Pons (tissue), 1 donor: ENCODE measurements at regions not wholly inside any gene's neighbourhood (a gene's known extent, or its start where the extent isn't known, plus 50 kb on each side); places are given as distances from the start of the nearest gene placed in this dataset.
"Not testable (repeated sequence)": the region's sequence is repeated elsewhere in the genome, so short reads cannot be mapped to it uniquely, and the experiment has no call there.

ENCODE experiments used
- DNase-seq: peaks from one replicate; pipeline ENCODE4 v3.0.0-alpha.2; 2016; ENCODE audit warnings: low spot score

DNA sequence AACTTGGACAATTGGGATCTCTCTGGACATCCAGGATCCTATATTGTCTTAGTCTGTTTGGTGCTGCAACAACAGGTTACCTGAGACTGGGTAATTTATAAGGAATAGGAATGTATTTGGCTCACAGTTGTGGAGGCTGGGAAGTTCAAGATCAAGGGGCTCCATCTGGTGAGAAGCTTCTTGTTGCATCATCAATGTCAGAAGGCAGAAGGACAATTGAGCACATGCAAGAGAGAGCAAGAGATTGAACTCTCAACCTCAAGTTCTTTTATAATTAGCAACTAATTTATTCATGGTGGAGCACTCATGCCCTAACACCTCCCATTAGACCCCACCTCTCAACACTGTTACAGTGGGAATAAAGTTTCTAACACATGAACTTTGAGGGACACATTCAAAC is 124.7 kb upstream of the ETV3 start:
- DNase-seq = no peak

DNA sequence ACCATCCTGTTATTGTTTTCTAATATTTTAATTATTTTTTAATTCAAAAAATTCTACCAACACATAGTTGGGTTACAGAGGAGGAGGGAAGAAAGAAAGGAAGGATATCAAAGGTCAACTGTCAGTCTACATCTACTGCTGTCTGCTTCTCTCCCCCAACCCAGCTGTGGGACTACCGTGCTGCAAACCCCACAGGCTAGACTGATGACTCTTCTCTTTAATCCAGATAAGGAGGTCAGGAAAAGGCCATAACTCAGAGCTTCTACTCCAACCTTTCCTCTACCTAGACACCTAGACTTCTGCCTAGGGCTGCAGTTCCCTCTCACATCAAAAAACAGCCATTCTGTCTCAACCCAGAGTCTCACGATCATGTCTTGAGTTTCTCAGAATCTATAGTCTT is 124.2 kb upstream of the ETV3 start:
- no peak for DNase-seq

DNA sequence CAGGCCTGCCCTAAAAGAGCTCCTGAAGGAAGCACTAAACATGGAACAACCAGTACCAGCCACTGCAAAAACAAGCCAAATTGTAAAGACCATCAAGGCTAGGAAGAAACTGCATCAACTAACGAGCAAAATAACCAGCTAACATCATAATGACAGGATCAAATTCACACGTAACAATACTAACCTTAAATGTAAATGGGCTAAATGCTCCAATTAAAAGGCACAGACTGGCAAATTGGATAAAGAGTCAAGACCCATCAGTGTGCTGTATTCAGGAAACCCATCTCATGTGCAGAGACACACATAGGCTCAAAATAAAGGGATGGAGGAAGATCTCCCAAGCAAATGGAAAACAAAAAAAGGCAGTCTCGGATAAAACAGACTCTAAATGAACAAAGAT is 117.7 kb upstream of the ETV3 start:
- not testable (repeated sequence) for DNase-seq

DNA sequence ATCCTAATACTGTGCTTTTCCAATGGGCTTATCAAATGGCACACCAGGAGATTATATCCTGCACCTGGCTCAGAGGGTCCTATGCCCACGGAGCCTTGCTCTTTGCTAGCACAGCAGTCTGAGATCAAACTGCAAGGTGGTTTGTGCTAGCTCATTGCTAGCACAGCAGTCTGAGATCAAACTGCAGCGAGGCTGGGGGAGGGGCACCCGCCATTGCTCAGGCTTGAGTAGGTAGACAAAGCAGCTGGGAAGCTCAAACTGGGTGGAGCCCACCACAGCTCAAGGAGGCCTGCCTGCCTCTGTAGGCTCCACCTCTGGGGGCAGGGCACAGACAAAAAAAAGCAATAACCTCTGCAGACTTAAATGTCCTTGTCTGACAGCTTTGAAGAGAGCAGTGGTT is 116.0 kb upstream of the ETV3 start:
- not testable (repeated sequence) for DNase-seq

DNA sequence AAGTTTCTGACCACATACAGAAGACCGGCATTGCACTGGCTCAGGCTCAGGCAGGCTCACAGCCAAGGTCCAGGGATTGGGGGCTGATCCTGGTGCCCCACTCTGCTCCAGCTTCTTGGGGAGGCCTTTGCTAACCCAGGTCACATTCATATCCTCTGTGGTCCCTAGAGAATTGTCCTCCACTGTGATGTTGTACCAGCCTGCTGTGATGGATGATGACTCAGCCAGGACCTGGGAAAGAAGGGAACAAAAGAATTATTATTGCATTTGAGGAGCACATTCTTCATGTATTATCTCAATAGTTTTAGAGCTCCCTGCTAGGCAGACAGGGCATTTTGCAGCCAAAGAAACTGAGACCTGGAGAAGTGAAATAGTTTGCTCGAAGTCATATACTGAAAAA is 114.3 kb upstream of the ETV3 start:
- no peak for DNase-seq

DNA sequence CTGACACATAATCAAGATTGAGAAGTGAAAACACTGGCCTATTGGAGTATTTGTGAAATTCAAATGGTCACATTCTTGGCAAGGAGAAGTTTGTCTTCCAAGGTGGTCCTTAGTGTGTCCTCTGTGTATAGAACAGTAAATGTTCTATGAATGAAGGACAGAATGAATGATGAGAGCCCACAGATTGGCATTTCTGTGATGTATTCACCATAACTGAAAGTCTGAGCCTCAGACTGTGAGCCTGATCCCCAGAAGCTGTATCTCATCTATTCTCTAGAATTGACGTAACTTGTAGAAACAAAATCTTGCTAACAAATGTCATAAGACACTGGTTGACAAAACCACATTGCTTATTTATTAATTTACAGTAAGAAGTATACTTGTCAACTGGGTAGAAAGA is 111.5 kb upstream of the ETV3 start:
- DNase-seq = no peak

DNA sequence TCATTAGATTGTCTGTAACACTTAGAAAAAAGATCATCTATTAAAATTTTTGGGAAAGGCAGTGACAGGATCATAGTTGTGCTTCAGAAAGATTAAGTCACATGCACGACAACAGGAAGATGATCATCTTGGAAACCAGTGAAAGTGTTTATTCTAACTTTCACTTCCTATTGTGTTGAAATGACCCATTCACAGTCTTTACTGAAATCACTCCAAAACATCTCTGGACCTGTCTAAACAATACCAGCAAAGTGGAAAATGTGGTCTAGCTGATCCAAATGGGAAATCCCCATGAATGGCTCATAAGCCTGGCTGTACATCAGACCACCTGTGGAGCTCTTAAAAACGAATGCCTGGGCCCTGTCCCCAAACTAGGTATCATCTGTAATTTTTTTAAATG is 111.1 kb upstream of the ETV3 start:
- DNase-seq = no peak

DNA sequence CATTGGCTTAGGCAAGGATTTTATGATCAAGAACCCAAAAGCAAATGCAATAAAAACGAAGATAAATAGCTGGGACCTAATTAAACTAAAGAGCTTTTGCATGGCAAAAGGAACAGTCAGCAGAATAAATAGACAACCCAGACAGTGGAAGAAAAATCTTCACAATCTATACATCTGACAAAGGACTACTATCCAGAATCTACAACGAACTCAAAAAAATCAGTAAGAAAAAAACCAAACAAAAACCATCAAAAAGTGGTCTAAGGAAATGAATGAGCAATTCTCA is 109.5 kb upstream of the ETV3 start:
- DNase-seq = not testable (repeated sequence)

DNA sequence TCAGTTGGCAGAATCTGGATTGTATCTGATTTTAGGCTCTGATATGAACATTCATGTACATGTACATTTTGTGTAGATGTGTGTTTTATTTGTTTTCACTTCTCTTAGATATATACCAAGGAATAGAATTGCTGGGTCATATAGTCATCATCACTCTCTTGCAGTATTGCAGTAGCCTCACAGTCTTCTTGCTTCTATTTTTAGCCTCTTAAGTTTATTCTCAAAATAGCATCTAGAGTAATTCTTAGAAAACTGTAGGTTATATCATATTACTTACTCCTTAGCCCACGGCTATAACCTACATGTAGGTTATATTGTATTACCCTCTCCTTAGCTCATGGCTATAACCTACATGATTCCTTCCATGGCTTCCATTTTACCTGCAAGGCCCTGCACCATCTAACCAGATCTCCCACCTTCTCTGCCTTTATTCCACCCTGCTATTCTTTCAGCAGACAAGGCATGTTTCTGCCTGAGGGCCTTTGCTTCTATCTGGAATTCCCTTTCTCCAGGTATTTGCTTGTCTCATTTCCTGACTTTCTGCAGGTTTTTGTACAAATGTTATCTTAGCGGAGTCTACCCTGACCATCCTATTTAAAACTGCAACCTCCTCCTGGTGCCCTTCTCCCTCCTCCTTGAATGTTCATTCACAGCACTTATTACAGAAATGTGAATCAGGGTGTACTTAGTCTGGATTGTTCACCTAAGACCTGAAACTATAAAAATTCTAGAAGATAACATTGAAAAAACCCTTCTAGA is 109.0 kb upstream of the ETV3 start:
- DNase-seq = no peak

DNA sequence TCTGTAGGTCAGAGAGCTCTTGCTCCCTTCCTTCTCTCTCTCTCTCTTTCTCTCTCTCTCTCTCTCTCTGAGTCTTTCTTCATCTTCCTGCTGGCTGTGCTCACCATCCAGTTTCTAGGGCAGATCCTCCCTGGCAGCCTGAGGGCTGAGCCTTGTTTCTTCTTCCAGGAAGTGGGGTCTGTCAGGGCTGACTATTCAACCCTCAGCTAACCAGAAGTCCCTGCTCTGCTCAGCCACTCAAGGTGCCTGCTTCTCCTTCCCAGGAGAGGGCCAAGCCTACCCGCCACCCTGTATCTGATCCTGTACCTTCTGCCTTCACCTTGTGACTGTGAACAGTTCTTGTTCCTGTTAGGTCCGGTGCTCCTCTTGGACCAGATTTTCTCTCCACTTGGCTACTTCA is 107.6 kb upstream of the ETV3 start:
- DNase-seq = no peak

DNA sequence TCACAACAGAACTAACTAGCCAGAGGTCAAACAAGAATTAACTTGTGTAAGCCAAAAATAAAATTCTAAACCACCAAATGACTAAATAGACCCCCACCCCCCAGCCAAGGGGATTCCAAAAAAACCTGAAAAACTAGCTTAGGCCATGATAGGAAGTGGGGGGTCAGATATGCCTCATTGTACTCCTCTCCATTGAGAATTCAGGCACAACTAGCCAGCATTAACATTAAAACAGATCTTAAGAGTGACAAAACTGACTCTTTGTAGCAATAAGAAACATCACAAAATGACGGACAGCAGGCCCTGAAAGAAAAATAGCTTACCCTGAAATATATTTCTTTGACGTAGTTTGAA is 103.0 kb upstream of the ETV3 start:
- DNase-seq = no peak

DNA sequence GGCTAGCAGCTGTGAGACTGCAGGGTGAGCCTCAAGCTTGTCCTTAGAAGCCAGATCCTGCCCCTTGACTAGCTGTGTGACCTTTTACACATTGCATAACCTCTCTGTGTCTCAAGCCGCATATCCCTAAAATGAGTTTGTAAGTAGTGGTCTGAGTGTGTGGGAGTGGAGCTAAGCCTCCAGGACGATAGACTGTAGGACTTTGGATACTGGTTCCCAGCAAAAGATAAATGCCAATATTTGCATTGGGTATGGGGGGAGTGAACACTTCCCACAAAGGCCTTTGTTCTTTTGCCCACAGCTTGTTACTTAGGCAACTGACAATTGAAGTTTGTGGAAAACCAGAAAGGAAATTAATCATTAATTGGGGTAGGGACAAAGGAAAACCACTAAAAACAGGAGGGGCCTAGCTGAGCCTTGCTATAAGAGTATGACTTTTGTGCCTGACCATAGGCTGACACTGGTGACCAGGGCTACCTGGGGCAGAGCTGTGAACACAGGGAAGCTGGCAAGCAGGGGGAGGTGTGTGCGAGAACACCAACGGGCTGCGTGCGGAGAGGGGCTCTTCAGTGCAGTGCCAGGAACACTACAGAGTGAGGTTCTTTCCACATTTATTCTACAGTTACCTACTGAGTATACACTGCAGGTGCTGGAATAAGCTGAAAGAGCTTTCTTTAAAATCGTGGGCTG is 102.4 kb upstream of the ETV3 start:
- no peak for DNase-seq

DNA sequence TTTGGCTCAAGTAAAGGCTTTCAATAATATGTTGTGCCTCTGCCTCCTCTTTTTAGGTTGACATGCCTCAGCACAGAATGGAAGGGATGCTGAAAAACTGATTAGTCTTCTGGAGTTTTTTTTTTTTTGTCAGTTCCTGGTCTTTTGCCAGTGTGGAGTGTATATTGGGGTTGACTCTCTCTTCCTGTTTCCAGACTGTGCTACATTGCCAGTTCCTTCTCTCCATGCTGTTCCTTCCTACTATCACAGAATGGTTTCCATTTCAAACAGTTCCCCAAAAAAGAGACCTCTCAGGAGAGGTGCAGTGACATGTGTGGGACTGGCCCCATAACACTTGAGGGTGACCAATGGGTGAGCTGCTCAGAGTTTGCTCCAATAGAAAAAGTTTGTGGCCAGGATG is 101.7 kb upstream of the ETV3 start:
- DNase-seq = no peak

DNA sequence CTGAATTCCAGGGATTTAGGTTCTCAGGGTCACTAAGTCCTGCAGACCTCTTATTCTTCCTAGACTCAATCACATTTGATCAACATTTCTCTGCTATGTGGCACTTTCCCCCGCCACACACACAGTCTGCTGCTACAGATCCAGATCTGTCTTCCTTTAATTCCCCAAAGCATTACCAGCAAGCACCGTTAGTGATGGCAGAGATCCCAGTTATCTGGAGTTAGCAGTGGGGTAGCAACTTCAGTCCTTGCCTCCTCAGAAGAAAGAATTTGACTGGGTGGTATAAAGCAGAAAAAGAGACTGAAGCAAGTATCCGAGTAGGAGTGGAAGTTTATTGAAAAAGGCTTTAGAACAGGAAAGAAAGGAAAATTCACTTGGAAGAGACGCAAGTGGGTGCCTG is 100.4 kb upstream of the ETV3 start:
- DNase-seq = no peak

DNA sequence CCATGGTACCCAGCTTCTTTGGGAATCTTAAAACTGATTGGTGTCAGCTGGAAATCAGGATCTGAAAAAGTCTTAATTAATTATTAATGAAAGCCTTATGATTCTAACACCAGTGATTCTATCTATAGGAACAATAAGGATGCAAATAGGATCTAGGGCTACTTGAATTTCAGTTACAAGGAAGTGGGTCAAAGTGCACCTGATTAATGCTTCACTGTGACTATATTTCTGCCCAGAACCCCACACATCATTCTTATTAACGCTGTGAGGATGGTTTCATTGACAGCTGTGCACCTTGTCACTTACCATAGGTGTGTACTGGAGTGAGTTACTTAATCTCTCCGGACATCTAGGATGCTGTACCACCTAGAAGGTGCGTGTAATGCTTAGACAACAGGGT is 99.8 kb upstream of the ETV3 start:
- no peak for DNase-seq

DNA sequence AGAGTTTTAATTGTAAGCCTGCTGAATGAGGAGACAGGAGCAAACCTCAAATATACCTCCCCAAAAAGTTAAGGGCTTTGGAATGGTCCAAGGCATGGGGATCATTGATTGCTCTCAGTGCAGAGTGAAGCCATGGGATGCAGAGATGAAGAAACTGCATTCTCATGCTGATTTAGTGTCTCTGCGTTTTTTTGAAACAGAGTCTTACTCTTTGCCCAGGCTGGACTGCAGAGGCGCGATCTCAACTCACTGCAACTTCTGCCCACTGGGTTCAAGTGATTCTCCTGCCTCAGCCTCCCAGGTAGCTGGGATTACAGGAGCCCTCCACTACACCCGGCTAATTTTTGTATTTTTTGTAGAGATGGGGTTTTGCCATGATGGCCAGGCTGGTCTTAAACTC is 99.3 kb upstream of the ETV3 start:
- no peak for DNase-seq

DNA sequence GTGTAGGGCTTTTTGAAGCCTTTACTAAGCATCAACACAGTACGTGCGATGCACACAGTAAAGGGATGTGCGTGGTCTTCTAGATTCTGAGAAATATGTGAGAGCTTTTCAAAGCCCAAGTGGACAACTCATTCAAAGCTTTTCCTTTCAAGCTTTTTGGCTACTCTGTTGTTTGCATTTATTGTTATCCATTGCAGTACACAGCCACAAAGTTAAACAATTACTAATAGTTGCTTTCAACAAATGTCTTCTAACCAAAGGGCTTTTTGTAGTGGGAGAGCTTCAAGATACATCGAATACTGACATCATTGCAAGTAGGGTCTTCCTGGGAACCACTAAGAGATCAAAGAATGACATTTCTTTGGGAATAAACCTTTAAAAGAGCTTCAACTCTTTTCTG is 97.9 kb upstream of the ETV3 start:
- DNase-seq = no peak

DNA sequence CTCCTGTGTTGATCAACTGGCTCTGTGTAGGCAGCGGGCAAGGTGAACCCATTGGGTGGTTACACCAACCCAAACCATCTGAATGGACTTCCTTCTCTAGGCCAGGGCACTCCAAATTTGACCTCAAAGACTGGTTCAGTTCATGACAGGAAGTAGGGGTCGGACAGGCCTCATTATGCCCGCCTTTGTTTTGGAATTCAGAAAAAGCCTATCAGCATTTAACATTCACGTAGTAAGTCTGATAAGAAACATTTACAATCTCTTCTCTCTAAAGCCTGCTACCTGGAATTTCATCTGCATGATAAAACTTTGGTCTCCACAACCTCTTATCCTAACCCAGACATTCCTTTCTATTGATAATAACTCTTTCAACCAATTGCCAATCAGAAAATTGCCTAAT is 97.1 kb upstream of the ETV3 start:
- DNase-seq = no peak

DNA sequence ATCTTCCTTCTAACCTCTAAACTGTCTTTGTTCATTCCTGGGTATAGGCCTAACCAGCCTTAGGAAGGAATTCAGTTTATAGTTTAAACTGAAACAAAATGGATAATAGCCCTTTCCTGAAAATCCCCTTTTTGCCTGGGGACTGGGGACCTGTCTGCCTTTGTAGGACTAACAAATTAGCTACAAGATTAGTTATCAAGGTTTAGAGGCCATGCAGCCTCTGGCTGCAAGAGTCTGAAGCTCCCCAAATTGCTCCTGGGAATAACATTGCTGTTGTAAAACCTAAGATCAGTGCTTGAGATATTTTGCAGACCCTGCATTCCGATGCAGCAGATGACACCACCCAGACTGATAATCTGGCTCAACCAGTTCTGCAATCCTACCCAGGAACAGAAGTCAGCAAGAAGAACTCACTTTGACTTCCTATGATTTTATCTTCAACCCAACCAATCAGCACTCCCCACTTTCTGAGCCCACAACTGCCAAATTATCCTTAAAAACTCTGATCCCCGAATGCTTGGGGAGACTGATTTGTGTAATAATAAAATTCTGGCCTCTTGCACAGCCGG is 96.6 kb upstream of the ETV3 start:
- no peak for DNase-seq

DNA sequence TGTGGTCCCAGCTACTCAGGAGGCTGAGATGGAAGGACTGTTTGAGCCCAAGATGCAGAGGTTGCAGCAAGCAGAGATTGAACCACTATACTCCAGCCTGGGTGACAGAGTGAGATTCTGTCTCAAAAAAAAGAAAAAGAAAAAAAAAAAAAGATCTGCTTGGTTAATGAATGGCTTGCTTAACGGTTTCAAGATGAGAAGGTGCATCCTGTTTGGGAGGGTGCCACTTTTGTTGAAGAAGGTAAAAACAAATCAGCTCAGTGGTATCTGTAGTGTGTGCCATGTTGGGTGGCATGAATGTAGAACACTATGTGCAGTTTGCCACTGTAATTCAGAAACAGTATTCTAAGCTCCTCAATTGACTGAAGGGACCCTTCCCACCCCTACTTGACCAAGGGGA is 94.9 kb upstream of the ETV3 start:
- DNase-seq = no peak

DNA sequence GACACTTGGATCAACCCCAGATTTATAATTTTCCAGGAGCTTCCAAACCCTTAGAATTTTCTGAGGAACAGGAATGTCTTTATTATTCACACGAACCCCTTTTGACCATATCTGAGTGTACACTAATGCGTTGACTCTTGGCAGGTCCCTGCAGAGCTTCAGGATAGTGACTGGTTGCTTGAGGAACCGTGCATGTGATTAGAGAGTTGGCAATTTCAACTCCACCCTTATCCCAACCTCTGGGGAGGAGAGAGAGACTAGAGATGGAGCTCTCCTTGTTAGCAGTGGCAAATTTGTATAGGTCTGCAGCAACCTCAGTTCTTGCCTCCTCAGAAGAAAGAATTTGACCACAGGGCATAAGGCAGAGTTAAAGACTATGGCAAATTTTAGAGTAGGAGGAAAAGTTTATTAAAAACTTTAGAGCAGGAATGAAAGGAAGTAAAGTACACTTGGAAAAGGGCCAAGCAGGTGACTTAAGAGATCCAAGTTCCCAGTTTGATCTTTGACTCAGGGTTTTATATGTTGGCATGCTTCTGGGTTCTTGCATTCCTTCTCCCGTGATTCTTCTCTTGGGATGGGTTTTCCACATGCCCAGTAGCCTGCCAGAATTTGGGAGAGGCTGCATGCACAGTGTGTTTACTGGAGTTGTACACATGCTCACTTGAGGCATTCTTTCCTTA is 93.8 kb upstream of the ETV3 start:
- no peak for DNase-seq

DNA sequence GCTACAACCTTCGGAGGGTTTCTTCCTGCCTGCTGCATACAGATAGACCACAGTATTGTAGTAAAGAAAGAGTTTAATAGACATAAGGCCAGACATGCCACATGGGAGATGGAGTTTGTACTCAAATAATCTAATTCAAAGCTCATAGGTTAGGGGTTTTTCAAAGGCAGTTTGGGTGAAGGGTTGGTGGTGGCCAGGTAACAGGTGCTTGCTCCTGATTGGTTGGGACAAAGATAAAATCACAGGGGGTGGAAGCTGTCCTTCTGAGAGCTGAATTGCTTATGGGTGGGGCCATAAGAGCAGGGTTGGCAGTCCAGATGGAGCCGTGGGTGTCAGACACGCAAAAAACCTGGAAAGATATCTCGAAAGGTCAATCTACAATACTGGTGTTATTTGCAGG is 92.3 kb upstream of the ETV3 start:
- DNase-seq = no peak

DNA sequence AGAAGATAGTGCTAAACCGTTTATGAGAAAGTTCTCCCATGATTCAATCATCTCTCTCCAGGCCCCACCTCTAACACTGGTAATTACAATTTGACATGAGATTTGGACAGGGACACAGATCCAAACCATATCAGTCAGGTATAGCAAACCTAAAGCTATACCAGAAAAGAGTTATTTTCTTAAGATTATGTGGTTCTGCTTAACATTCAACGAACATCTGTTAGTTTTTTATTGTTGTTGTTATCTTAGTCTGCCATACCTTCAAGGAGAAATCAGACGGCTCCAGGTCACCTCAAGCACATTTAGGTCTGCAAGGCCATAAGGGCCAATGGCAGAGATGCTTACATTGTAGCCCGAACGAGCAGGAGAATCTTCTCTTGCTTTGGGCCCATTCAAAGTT is 89.5 kb upstream of the ETV3 start:
- no peak for DNase-seq

DNA sequence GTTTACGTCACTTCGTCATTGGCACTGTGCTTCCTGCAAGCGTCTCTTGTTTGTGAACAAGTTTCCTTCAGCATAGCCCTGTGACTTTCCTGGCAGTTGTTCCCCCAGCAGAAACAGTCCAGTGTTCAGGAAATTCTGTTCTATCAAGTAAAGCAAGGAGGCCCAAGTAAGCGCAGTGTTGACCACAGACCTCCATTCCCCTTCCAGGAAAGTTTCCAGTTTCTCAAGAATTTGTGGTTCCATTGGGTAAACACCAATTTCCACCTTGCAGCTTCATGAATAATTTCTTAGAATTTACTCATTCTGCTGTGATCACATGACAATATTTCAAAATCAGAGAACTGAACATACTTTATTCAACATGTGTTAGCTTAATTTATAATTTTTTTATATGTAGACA is 88.5 kb upstream of the ETV3 start:
- DNase-seq = no peak
